ENCODE measurements at regions not wholly inside any gene's neighbourhood (a gene's known extent, or its start where the extent isn't known, plus 50 kb on each side); places are given as distances from the start of the nearest gene placed in this dataset.
A peak's percentile ranks its signal among the peaks of the same experiment; 100 is the strongest.

- Mint-ChIP-seq H3K27ac (no peak overlapping the region), H3K4me1 (no peaks in the 10 kb centered on the region), H3K27me3 (peaks cover 6 to 18% of the 10 kb centered on the region in 2 donors), H3K36me3 (no peaks in the 10 kb centered on the region), H3K9me3 (peaks cover 0 to 15% (median 4%) of the 10 kb centered on the region in 8 donors), H3K4me3 (no peak overlapping the region)
- Histone ChIP-seq H3K9me3 (ENCODE audit: control insufficient read depth in 1 of 2, low read length in 2 of 2) (no peaks in the 10 kb centered on the region), H3K27ac (ENCODE audit: low read depth, low read length) (no peak overlapping the region), H3K4me1 (ENCODE audit: insufficient read depth, low read length) (no peaks in the 10 kb centered on the region), H3K27me3 (ENCODE audit: insufficient read depth, low read length) (no peaks in the 10 kb centered on the region), H3K36me3 (ENCODE audit: insufficient read depth, low read length) (no peaks in the 10 kb centered on the region), H3K4me3 (ENCODE audit: low read length in 2 of 2) (no peak overlapping the region)
- CTCF ChIA-PET (ENCODE audit: partially characterized antibody): interaction anchor here (2.0 kb wide), 1 partner anchor 10 kb away, joined by 6 read pairs; no protein-coding TSS in a partner anchor
- no peak for DNase-seq
- POLR2A ChIA-PET (ENCODE audit: partially characterized antibody): no interaction called here
- intact Hi-C loops (cut with micrococcal nuclease): no loop called here
Observed at GRCh38 chr7:131869169-131869844, 312.9 kb upstream of the PODXL start.

- peaks cover 4 to 15% of the 10 kb centered on the region in 2 donors for H3K27me3 Mint-ChIP-seq
- no peak for DNase-seq
- Histone ChIP-seq H3K36me3 (ENCODE audit: insufficient read depth, low read length) (no peaks in the 10 kb centered on the region), H3K9me3 (ENCODE audit: control insufficient read depth in 1 of 2, low read length in 2 of 2) (no peaks in the 10 kb centered on the region), H3K27me3 (ENCODE audit: insufficient read depth, low read length) (no peaks in the 10 kb centered on the region), H3K27ac (ENCODE audit: low read depth, low read length) (no peak overlapping the region), H3K4me1 (ENCODE audit: insufficient read depth, low read length) (no peaks in the 10 kb centered on the region), H3K4me3 (ENCODE audit: low read length in 2 of 2) (no peak overlapping the region)
- H3K9me3 Mint-ChIP-seq: peaks cover 0 to 7% (median 2%) of the 10 kb centered on the region in 8 donors
- intact Hi-C loops (cut with micrococcal nuclease): no loop called here
- CTCF ChIA-PET (ENCODE audit: partially characterized antibody): no interaction called here
- no peak overlapping the region for H3K27ac Mint-ChIP-seq
- H3K4me1 Mint-ChIP-seq: no peaks in the 10 kb centered on the region
- POLR2A ChIA-PET (ENCODE audit: partially characterized antibody): no interaction called here
- H3K36me3 Mint-ChIP-seq: no peaks in the 10 kb centered on the region
- H3K4me3 Mint-ChIP-seq: no peak overlapping the region
Observed at GRCh38 chr7:131867461-131867860, 311.0 kb upstream of the PODXL start.

- no peaks in the 10 kb centered on the region for H3K4me1 ChIP-seq (ENCODE audit: insufficient read depth, low read length)
- intact Hi-C loops (cut with micrococcal nuclease): no loop called here
- no peaks in the 10 kb centered on the region for H3K27me3 ChIP-seq (ENCODE audit: insufficient read depth, low read length)
- Mint-ChIP-seq H3K4me3 (no peak overlapping the region), H3K36me3 (no peaks in the 10 kb centered on the region), H3K4me1 (no peaks in the 10 kb centered on the region), H3K27ac (no peak overlapping the region), H3K27me3 (peaks cover 2 to 11% of the 10 kb centered on the region in 2 donors), H3K9me3 (peaks cover 0 to 3% (median 0%) of the 10 kb centered on the region in 8 donors)
- CTCF ChIA-PET (ENCODE audit: partially characterized antibody): interaction anchor here (0.7 kb wide), 1 partner anchor 9 kb away, joined by 3 read pairs; no protein-coding TSS in a partner anchor
- DNase-seq: no peak
- POLR2A ChIA-PET (ENCODE audit: partially characterized antibody): no interaction called here
- no peaks in the 10 kb centered on the region for H3K9me3 ChIP-seq (ENCODE audit: control insufficient read depth in 1 of 2, low read length in 2 of 2)
- H3K36me3 ChIP-seq (ENCODE audit: insufficient read depth, low read length): no peaks in the 10 kb centered on the region
- no peak overlapping the region for H3K27ac ChIP-seq (ENCODE audit: low read depth, low read length)
- H3K4me3 ChIP-seq (ENCODE audit: low read length in 2 of 2): no peak overlapping the region
Observed at GRCh38 chr7:131865911-131866310, 309.5 kb upstream of the PODXL start.

GRCh38 chr7:131861620-131862346 is 305.4 kb upstream of the PODXL start:
- Histone ChIP-seq H3K4me3 (ENCODE audit: low read length in 2 of 2) (no peak overlapping the region), H3K27me3 (ENCODE audit: insufficient read depth, low read length) (no peaks in the 10 kb centered on the region), H3K36me3 (ENCODE audit: insufficient read depth, low read length) (no peaks in the 10 kb centered on the region), H3K27ac (ENCODE audit: low read depth, low read length) (no peak overlapping the region), H3K9me3 (ENCODE audit: control insufficient read depth in 1 of 2, low read length in 2 of 2) (no peaks in the 10 kb centered on the region), H3K4me1 (ENCODE audit: insufficient read depth, low read length) (no peaks in the 10 kb centered on the region)
- intact Hi-C loops (cut with micrococcal nuclease): no loop called here
- Mint-ChIP-seq H3K9me3 (peaks cover 0 to 1% (median 0%) of the 10 kb centered on the region in 8 donors), H3K27ac (no peak overlapping the region), H3K4me3 (no peak overlapping the region), H3K27me3 (peaks cover 2% of the 10 kb centered on the region in 2 donors), H3K4me1 (no peaks in the 10 kb centered on the region), H3K36me3 (no peaks in the 10 kb centered on the region)
- ChIA-PET CTCF (ENCODE audit: partially characterized antibody) (interaction anchor here (1.3 kb wide), 1 partner anchor 48 kb away, joined by 3 read pairs; no protein-coding TSS in a partner anchor), POLR2A (ENCODE audit: partially characterized antibody) (no interaction called here)
- DNase-seq: no peak

- no peak overlapping the region for H3K27ac ChIP-seq (ENCODE audit: low read depth, low read length)
- H3K36me3 ChIP-seq (ENCODE audit: insufficient read depth, low read length): no peaks in the 10 kb centered on the region
- no peaks in the 10 kb centered on the region for H3K9me3 ChIP-seq (ENCODE audit: control insufficient read depth in 1 of 2, low read length in 2 of 2)
- peaks cover 0 to 5% (median 1%) of the 10 kb centered on the region in 8 donors for H3K9me3 Mint-ChIP-seq
- H3K36me3 Mint-ChIP-seq: no peaks in the 10 kb centered on the region
- no peaks in the 10 kb centered on the region for H3K27me3 ChIP-seq (ENCODE audit: insufficient read depth, low read length)
- no peak overlapping the region for H3K4me3 Mint-ChIP-seq
- no peak overlapping the region for H3K4me3 ChIP-seq (ENCODE audit: low read length in 2 of 2)
- no peak overlapping the region for H3K27ac Mint-ChIP-seq
- H3K27me3 Mint-ChIP-seq: peaks cover 0 to 2% of the 10 kb centered on the region in 2 donors
- H3K4me1 Mint-ChIP-seq: no peaks in the 10 kb centered on the region
- intact Hi-C loops (cut with micrococcal nuclease): no loop called here
- ChIA-PET POLR2A (ENCODE audit: partially characterized antibody) (no interaction called here), CTCF (ENCODE audit: partially characterized antibody) (interaction anchor here (0.6 to 1.8 kb wide), 5 partner anchors 9 to 124 kb away, joined by 3 to 10 read pairs (median 6); no protein-coding TSS in a partner anchor)
- DNase-seq: peak in 4 of 5 donors; percentile 4 to 13 (median 8)
- no peaks in the 10 kb centered on the region for H3K4me1 ChIP-seq (ENCODE audit: insufficient read depth, low read length)
Observed at GRCh38 chr7:131859147-131859821, 302.9 kb upstream of the PODXL start.

GRCh38 chr7:131858611-131859010 is 302.2 kb upstream of the PODXL start:
- H3K27ac ChIP-seq (ENCODE audit: low read depth, low read length): no peak overlapping the region
- Mint-ChIP-seq H3K4me1 (no peaks in the 10 kb centered on the region), H3K9me3 (peaks cover 0 to 5% (median 2%) of the 10 kb centered on the region in 8 donors), H3K27ac (no peak overlapping the region), H3K4me3 (no peak overlapping the region), H3K27me3 (peaks cover 0 to 2% of the 10 kb centered on the region in 2 donors), H3K36me3 (no peaks in the 10 kb centered on the region)
- ChIA-PET POLR2A (ENCODE audit: partially characterized antibody) (no interaction called here), CTCF (ENCODE audit: partially characterized antibody) (interaction anchor here (0.6 to 1.8 kb wide), 6 partner anchors 9 to 124 kb away, joined by 3 to 10 read pairs (median 4); no protein-coding TSS in a partner anchor)
- no peak overlapping the region for H3K4me3 ChIP-seq (ENCODE audit: low read length in 2 of 2)
- no peaks in the 10 kb centered on the region for H3K27me3 ChIP-seq (ENCODE audit: insufficient read depth, low read length)
- no peaks in the 10 kb centered on the region for H3K36me3 ChIP-seq (ENCODE audit: insufficient read depth, low read length)
- no peak for DNase-seq
- intact Hi-C loops (cut with micrococcal nuclease): no loop called here
- H3K4me1 ChIP-seq (ENCODE audit: insufficient read depth, low read length): no peaks in the 10 kb centered on the region
- no peaks in the 10 kb centered on the region for H3K9me3 ChIP-seq (ENCODE audit: control insufficient read depth in 1 of 2, low read length in 2 of 2)

GRCh38 chr7:131849472-131849871 is 293.0 kb upstream of the PODXL start:
- ChIA-PET POLR2A (ENCODE audit: partially characterized antibody) (no interaction called here), CTCF (ENCODE audit: partially characterized antibody) (interaction anchor here (1.9 kb wide), 1 partner anchor 10 kb away, joined by 10 read pairs; no protein-coding TSS in a partner anchor)
- H3K27ac Mint-ChIP-seq: no peak overlapping the region
- Histone ChIP-seq H3K4me1 (ENCODE audit: insufficient read depth, low read length) (no peaks in the 10 kb centered on the region), H3K4me3 (ENCODE audit: low read length in 2 of 2) (no peak overlapping the region), H3K27ac (ENCODE audit: low read depth, low read length) (no peak overlapping the region), H3K27me3 (ENCODE audit: insufficient read depth, low read length) (no peaks in the 10 kb centered on the region), H3K36me3 (ENCODE audit: insufficient read depth, low read length) (no peaks in the 10 kb centered on the region), H3K9me3 (ENCODE audit: control insufficient read depth in 1 of 2, low read length in 2 of 2) (no peaks in the 10 kb centered on the region)
- H3K27me3 Mint-ChIP-seq: peaks cover 3 to 15% of the 10 kb centered on the region in 2 donors
- no peaks in the 10 kb centered on the region for H3K36me3 Mint-ChIP-seq
- H3K4me1 Mint-ChIP-seq: no peaks in the 10 kb centered on the region
- intact Hi-C loops (cut with micrococcal nuclease): no loop called here
- no peak for DNase-seq
- peaks cover 0 to 6% (median 1%) of the 10 kb centered on the region in 8 donors for H3K9me3 Mint-ChIP-seq
- no peak overlapping the region for H3K4me3 Mint-ChIP-seq

All from CD4-positive, alpha-beta memory T cell (primary cell).